Smooth muscle cell (in vitro differentiated cells): ENCODE measurements at regions not wholly inside any gene's neighbourhood (a gene's known extent, or its start where the extent isn't known, plus 50 kb on each side); places are given as distances from the start of the nearest gene placed in this dataset.

Experiments
- DNase-seq: peaks from one replicate; lab custom pipeline; 2025; ENCODE audit not compliant: unreplicated experiment; lab: John Stamatoyannopoulos, UW
- H2AFZ ChIP-seq: fragments of 200-600 bp; sonication (generic); 2 replicates; pipeline ENCODE4 v1.6.0; 2016; ENCODE audit warnings: antibody characterized with exemption, low read depth, mild to moderate bottlenecking
- H3F3A ChIP-seq: fragments of 200-600 bp; sonication (generic); 2 replicates; pipeline ENCODE4 v1.6.0; 2017; ENCODE audit warnings: antibody characterized with exemption, low read depth
- H3K27ac ChIP-seq: fragments of 200-600 bp; sonication (generic); 2 replicates; pipeline ENCODE4 v1.5.1; 2016; ENCODE audit warnings: low read depth, mild to moderate bottlenecking
- H3K27me3 ChIP-seq: fragments of 200-600 bp; sonication (generic); 2 replicates; pipeline ENCODE4 v1.6.1; 2016; ENCODE audit warnings: low read depth, mild to moderate bottlenecking
- H3K36me3 ChIP-seq: fragments of 200-600 bp; sonication (generic); 2 replicates; pipeline ENCODE4 v1.5.1; 2016; ENCODE audit warnings: low read depth
- H3K4me1 ChIP-seq: fragments of 200-600 bp; sonication (generic); 2 replicates; pipeline ENCODE4 v1.5.1; 2016; ENCODE audit warnings: low read depth
- H3K4me2 ChIP-seq: fragments of 200-600 bp; sonication (generic); 2 replicates; pipeline ENCODE4 v1.6.0; 2016; ENCODE audit warnings: mild to moderate bottlenecking
- H3K4me3 ChIP-seq: fragments of 200-600 bp; sonication (generic); 2 replicates; pipeline ENCODE4 v1.5.1; 2016; ENCODE audit warnings: mild to moderate bottlenecking
- H3K79me2 ChIP-seq: fragments of 200-600 bp; sonication (generic); 2 replicates; pipeline ENCODE4 v1.6.0; 2016; ENCODE audit warnings: low read depth, mild to moderate bottlenecking
- H3K9ac ChIP-seq: fragments of 200-600 bp; sonication (generic); 2 replicates; pipeline ENCODE4 v1.6.0; 2016; ENCODE audit warnings: low read depth
- H3K9me3 ChIP-seq: fragments of 200-600 bp; sonication (generic); replicated peaks from 2 replicates; pipeline ENCODE4 v1.5.1; 2016; ENCODE audit warnings: low read depth
- H4K20me1 ChIP-seq: fragments of 200-600 bp; sonication (generic); 2 replicates; pipeline ENCODE4 v1.6.0; 2016; ENCODE audit warnings: low read depth
- WGBS: methylation state at CpG from one replicate; pipeline ENCODE4 v1.1.7; 2016; ENCODE audit warnings: low lambda C conversion rate; 5-methylcytosine and 5-hydroxymethylcytosine counted together
- TF ChIP-seq, protein P1 (sequence below): fragments of 200-600 bp; sonication (generic); IDR thresholded peaks from 2 replicates; pipeline ENCODE4 v1.5.1; 2017; ENCODE audit warnings: borderline replicate concordance, mild to moderate bottlenecking, antibody characterized with exemption; ENCODE audit not compliant: insufficient read depth, poor library complexity, severe bottlenecking

DNA sequence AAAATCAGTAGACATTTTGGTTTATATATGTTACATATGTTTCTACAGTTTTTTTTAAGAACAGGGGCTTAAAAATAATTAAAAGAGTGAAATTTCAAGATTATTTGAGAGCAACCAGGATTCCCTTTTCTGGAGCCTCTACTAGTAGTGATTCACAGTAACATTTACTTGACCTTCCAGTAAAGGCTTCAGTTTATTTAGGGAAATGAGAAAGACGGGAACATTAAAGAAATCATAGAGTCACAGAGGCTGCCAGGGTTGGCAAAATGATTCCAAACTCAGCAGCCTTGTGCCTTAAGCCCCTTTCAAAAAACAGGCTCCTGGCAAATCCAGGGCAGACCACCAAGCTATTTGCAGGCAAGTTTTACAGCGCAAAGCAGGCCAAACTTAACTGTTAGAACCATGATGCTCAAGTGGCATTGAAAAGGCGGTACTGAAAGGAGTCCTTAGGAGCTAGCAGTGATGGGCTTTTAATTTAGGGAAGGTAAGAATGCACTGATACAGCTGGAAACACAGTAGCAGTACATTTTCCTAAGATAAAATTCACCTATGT is 201.1 kb upstream of the ADAMTS9 start:
- Histone ChIP-seq H3K27ac (peak overlapping the region; percentile 56), H3K4me1 (peaks cover 11% of the 10 kb centered on the region)

DNA sequence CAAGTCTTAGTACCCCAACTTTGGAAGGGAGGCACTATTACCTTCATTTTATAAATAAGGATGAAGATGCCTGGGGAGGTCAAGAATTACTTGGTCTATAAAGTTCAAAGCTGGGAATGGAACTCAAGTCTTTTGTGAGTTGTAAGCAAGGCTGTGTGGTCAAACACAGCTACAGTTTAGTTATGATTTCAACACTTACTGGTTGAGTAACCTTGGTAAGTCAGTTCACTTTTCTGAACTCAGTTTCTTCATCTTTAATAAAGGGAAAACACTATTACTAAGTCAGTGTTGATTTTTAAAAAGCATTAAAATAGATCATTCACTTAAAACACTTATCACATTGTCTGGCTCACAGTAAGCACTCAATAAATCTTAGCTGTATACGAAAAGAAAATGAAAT is 200.4 kb upstream of the ADAMTS9 start:
- Histone ChIP-seq H2AFZ (no peak overlapping the region), H3K9ac (no peak overlapping the region), H3F3A (peaks cover 4% of the 10 kb centered on the region), H3K27ac (peak overlapping the region; percentile 56), H3K4me3 (no peak overlapping the region), H3K36me3 (no peaks in the 10 kb centered on the region), H3K27me3 (no peaks in the 10 kb centered on the region), H3K4me1 (peaks cover 11% of the 10 kb centered on the region), H4K20me1 (no peaks in the 10 kb centered on the region), H3K9me3 (no peaks in the 10 kb centered on the region), H3K79me2 (no peaks in the 10 kb centered on the region), H3K4me2 (peak overlapping the region; percentile 52)
- 54% methylated on average over 1 of the region's 1 CpG for WGBS
- TF ChIP-seq, protein P1, sequence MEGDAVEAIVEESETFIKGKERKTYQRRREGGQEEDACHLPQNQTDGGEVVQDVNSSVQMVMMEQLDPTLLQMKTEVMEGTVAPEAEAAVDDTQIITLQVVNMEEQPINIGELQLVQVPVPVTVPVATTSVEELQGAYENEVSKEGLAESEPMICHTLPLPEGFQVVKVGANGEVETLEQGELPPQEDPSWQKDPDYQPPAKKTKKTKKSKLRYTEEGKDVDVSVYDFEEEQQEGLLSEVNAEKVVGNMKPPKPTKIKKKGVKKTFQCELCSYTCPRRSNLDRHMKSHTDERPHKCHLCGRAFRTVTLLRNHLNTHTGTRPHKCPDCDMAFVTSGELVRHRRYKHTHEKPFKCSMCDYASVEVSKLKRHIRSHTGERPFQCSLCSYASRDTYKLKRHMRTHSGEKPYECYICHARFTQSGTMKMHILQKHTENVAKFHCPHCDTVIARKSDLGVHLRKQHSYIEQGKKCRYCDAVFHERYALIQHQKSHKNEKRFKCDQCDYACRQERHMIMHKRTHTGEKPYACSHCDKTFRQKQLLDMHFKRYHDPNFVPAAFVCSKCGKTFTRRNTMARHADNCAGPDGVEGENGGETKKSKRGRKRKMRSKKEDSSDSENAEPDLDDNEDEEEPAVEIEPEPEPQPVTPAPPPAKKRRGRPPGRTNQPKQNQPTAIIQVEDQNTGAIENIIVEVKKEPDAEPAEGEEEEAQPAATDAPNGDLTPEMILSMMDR: no peak
- DNase-seq: no peak

More for the DNA sequence above, 201.1 kb upstream of the ADAMTS9 start:
- Histone ChIP-seq H3F3A (peaks cover 4% of the 10 kb centered on the region), H3K79me2 (no peaks in the 10 kb centered on the region), H4K20me1 (no peaks in the 10 kb centered on the region), H3K27me3 (no peaks in the 10 kb centered on the region), H3K36me3 (no peaks in the 10 kb centered on the region), H3K4me2 (peak overlapping the region; percentile 52), H3K4me3 (no peak overlapping the region), H3K9me3 (no peaks in the 10 kb centered on the region), H3K9ac (no peak overlapping the region), H2AFZ (peak overlapping the region; percentile 51)
- 51% methylated on average over 3 of the region's 3 CpGs for WGBS
- TF ChIP-seq, protein P1: no peak
- no peak for DNase-seq

DNA sequence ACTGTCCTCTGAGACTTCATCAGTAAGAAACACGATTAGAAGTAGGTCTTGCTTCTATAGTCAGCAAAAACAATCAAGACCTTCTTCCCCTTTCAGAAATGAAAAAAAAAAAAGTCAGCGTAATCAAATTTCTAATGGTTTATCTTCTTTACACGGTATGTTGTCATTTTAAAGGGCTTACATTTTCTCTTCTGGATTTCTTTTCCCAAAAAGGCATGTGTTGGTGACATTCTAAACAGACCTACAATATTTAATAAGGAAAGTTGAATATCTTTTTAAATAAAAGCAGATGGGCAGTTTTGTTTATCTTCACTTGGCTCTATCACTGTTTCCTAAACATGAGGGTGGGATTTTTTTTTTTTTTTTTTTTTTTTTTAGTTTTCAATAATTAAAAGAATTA is 197.3 kb upstream of the ADAMTS9 start:
- no peak overlapping the region for H2AFZ ChIP-seq
- no peak overlapping the region for H3K4me3 ChIP-seq
- H3K79me2 ChIP-seq: no peaks in the 10 kb centered on the region

More for the DNA sequence above, 197.3 kb upstream of the ADAMTS9 start:
- H3F3A ChIP-seq: peaks cover 10% of the 10 kb centered on the region
- H3K27me3 ChIP-seq: no peaks in the 10 kb centered on the region
- H3K9me3 ChIP-seq: no peaks in the 10 kb centered on the region
- 67% methylated on average over 3 of the region's 3 CpGs for WGBS
- no peak overlapping the region for H3K4me2 ChIP-seq
- H3K36me3 ChIP-seq: no peaks in the 10 kb centered on the region
- H3K4me1 ChIP-seq: peaks cover 11% of the 10 kb centered on the region
- TF ChIP-seq, protein P1: no peak
- H3K27ac ChIP-seq: no peak overlapping the region
- no peaks in the 10 kb centered on the region for H4K20me1 ChIP-seq
- DNase-seq: no peak
- no peak overlapping the region for H3K9ac ChIP-seq
